GM12892 (cell line): ENCODE measurements at regions not wholly inside any gene's neighbourhood (a gene's known extent, or its start where the extent isn't known, plus 50 kb on each side); places are given as distances from the start of the nearest gene placed in this dataset.

Experiments used
- DNase-seq: peaks from one replicate; pipeline ENCODE4 v3.0.0; 2011; ENCODE audit not compliant: insufficient read length
- FAIRE-seq: peaks from 2 replicates; lab custom pipeline; 2011; peaks lifted over from hg19 to GRCh38; lab: Jason Lieb, UNC
- POLR2A ChIP-seq: IDR thresholded peaks from 2 replicates; pipeline ENCODE4 v1.6.1; 2011; ENCODE audit warnings: low read depth, low read length, control low read depth
- POLR2AphosphoS5 ChIP-seq: IDR thresholded peaks from 2 replicates; pipeline ENCODE4 v1.6.1; 2011; ENCODE audit warnings: low read depth, low read length, control low read depth
- TAF1 ChIP-seq: IDR thresholded peaks from 2 replicates; pipeline ENCODE4 v1.6.1; 2011; ENCODE audit warnings: low read depth, mild to moderate bottlenecking, control low read depth, low read length, borderline replicate concordance

DNA sequence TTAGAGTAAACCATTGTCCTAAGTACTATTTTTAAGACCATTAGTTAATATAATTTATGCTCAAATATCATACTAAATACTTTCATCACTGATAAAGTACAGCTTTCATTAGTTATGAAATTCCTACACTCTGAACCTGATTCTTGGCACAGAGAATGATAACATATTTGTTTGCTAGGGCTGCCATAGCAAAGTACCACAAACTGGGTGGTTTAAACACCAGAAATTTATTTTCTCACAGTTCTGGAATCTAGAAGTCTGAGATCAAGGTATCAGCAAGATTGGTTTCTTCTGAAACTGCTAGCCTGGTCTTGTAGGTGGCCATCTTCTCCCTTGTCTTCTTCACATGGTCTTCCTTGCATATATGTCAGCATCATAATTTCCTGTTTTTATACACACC is 608.4 kb downstream of the TLE1 start:
- TF ChIP-seq POLR2A (no peak), POLR2AphosphoS5 (no peak), TAF1 (no peak)
- FAIRE-seq (no peak), DNase-seq (no peak)

DNA sequence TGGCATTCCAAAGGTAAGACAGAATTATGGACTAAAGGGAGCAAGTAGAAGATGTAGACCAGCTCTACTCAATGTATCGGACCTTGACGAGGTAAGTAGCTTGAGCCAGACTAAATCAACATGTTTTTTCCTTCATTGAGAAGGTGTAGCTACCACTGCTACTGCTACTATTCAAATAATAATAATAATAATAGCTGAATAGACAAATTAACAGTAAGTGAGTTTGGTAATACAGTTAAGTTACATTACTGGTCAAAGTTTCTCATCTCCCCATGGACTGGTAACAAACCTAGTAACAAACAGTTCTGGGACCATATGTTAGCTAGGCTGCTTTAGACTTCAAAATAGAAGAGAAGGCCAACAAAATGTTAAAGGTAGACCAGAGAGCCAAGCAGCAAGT is 609.2 kb downstream of the TLE1 start:
- FAIRE-seq (no peak), DNase-seq (no peak)
- TF ChIP-seq TAF1 = no peak
- no peak for TF ChIP-seq POLR2AphosphoS5
- TF ChIP-seq POLR2A = no peak

DNA sequence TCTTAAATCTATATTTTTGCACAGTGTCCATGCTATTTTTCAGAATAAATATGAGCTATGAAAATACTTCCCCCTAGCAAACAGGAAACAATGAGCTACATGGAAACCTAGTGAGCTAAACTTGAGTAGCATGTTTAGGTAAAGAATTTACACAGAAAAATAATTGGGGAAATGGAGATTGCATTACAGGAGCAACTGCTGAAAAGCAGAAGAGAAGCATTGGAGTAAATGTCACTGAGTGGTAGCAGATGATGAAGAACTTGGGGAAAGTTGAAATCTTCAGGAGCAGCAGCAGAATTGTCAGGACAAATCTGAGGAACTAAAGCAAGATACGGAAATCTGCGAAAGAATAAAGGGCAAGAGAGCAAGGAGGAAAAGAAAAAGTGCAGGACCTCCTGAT is 610.3 kb downstream of the TLE1 start:
- TF ChIP-seq POLR2AphosphoS5 (no peak), TAF1 (no peak), POLR2A (no peak)
- no peak for FAIRE-seq
- DNase-seq = no peak

DNA sequence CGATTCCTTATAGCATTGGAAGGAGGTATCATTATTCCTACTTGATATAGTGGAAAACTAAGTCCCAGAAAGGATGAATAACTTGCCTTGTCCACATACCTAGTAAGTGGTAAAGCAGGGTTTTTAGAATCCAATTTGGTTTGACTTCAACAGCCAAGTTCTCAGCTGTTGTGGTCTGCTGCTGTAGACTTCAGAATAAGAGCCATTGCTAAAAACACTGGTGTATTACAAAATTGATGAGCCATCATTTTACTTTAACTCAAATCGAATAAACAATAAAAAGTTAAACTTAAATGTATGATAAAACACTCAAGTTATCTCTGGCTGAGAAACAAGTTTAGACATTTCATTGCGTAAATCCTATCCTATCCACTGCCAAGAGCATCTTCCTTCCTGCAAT is 610.8 kb downstream of the TLE1 start:
- FAIRE-seq (no peak), DNase-seq (no peak)
- TF ChIP-seq TAF1 = no peak
- TF ChIP-seq POLR2A = no peak
- no peak for TF ChIP-seq POLR2AphosphoS5

DNA sequence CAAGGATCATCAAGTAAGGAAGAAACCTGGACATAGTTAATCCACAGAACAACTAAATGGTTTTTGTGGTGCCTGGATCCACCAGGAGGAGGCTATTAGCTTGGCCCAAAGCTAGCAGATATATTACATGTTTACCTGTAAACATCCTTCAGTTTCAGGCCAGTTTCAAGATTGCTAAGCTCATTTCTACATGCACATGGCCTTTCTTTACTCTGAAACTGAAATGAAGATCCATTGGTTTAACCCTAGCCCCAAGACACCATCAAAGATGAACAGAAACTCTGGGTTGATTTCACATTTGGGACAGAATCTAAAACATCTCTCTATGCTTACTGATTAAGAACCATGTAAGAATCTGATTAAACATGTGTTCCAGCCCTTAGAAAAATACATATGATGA is 611.8 kb downstream of the TLE1 start:
- no peak for DNase-seq
- no peak for TF ChIP-seq POLR2A
- no peak for TF ChIP-seq POLR2AphosphoS5
- TF ChIP-seq TAF1 = no peak
- FAIRE-seq = no peak

DNA sequence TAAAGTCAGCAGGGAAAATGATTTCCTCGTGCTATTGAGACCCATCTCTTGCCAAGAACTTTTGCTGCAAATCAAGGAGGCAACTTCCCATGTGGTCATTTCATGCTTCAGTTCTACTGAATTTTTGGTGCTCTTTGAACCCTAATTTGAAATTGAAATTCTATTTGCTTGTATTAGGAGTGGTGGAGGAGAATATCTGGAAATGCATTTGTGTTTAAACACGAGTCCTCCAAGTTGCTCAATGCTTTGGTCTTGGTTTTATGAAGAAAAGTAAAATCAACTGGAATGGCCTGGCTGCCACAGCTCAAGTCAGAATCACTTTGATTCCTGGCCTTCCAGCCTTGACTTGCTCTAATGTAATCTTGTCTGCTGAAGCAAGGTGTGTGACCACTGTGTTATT is 613.2 kb downstream of the TLE1 start:
- TF ChIP-seq POLR2A = no peak
- no peak for TF ChIP-seq POLR2AphosphoS5
- no peak for TF ChIP-seq TAF1
- DNase-seq (no peak), FAIRE-seq (no peak)

DNA sequence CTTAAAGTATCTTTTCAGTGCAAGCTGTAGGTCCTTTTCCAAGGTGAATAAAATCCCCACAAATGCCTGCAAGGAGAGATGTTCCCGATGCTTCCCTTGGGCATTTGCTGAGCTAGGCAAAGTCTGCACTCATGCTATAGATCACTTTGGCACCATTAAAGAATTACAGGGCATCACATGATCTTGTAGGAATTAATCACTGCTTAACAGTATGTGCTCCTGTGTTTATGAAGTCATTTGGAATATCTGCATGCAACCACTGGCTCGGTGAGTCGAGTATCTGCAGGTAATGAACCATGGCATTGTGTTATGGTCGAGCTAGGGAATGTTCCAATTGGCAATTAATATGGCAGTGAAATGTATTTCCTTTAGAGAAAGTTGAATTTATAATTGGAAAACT is 615.1 kb downstream of the TLE1 start:
- no peak for FAIRE-seq
- no peak for DNase-seq
- TF ChIP-seq POLR2A (no peak), TAF1 (no peak), POLR2AphosphoS5 (no peak)

DNA sequence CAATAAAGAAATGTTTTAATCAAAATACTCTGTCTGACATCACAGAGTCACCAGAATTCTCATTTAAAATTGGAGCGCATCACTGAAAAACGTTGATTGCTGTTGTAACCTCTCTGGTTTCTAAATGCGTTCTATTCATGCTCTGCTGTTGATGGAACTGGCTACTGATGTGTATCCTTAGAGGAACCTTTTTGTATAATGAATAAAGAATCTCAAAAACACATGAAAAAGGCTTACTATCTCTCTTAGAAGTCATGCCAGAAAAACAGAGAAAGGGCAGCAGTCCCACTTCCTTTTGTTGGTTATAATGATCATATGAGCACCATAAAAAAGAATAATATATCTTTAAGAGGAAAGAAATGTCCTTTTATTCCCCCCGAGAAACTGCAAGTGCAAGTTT is 615.5 kb downstream of the TLE1 start:
- no peak for TF ChIP-seq TAF1
- FAIRE-seq (no peak), DNase-seq (no peak)

DNA sequence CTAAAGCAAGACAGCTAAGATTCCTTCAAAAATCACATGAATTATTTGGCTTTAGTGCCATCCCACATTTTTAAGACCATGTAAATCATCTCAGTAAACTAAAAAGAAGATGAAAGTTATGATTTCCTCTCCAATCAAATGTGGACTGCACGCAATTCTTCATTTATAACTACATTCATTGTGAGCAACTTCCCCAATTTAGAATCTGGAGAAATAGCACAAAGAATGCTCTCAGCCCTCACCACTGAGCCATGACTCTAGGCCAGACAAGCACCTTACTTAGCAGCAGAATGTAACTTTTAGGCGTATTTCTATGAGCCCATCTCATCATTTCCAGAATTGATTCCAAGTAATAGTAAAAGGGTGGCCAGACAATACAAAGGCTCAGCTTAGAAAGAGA is 616.6 kb downstream of the TLE1 start:
- DNase-seq (no peak), FAIRE-seq (no peak)
- no peak for TF ChIP-seq TAF1
- TF ChIP-seq POLR2A = no peak
- no peak for TF ChIP-seq POLR2AphosphoS5

DNA sequence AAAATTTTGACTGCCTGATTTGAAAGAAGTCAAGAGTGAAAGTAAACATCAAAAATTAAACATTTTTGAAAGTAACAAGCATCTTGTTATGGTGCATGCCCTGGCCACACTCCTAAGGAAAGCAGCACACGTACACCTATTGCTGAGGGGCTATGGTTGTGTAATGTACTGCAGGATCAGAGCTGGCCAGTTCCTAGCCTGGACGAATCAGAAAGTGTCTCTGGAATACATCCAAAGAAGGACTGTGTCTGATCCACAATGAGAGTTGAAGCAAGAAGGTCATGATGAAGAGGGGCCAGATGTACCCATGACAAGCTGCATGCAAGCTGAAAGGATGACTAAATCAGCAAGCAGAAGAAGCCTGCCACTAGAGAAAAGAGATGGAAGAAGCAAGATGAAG is 618.2 kb downstream of the TLE1 start:
- FAIRE-seq (no peak), DNase-seq (no peak)
- TF ChIP-seq POLR2A (no peak), TAF1 (no peak), POLR2AphosphoS5 (no peak)

DNA sequence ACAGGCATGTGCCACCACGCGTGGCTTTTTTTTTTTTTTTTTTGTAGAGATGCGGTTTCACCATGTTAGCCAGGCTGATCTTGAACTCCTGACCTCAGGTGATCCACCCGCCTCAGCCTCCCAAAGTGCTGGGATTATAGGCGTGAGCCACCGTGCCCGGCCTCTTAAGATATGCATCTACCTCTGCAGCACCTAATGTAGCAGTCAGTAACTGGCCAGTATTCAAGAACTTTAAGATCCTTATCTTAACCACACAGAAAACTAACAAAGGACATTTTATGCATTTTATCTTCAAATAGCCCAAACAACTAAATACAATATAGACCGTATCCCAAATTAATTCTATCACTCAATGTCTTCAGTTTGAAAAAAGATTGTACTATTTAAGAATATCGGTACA is 618.7 kb downstream of the TLE1 start:
- TF ChIP-seq TAF1 = no peak
- no peak for TF ChIP-seq POLR2AphosphoS5
- TF ChIP-seq POLR2A = no peak
- DNase-seq (no peak), FAIRE-seq (no peak)

DNA sequence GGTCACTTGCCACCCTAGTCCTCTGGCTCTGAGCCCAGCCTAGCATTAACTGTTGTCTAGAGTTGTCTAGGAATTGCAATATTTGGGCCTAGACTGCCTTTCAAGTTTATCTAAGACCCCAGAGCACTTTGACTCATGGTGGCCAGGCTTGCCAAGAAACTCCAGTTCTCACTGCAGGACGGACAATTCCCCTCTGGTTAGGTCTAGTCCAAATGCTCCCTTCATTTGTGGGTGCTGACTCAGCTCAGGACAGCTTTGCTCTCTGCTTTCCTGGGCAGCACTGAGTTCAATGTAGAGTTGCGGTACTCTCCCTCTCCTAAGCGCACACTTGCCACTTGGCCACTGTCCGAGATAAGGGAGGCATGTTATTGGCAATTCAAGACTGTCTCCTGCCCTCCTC is 619.4 kb downstream of the TLE1 start:
- FAIRE-seq = no peak
- no peak for DNase-seq
- TF ChIP-seq POLR2AphosphoS5 (no peak), TAF1 (no peak), POLR2A (no peak)
